ENCODE measurements at regions not wholly inside any gene's neighbourhood (a gene's known extent, or its start where the extent isn't known, plus 50 kb on each side); places are given as distances from the start of the nearest gene placed in this dataset.

DNA sequence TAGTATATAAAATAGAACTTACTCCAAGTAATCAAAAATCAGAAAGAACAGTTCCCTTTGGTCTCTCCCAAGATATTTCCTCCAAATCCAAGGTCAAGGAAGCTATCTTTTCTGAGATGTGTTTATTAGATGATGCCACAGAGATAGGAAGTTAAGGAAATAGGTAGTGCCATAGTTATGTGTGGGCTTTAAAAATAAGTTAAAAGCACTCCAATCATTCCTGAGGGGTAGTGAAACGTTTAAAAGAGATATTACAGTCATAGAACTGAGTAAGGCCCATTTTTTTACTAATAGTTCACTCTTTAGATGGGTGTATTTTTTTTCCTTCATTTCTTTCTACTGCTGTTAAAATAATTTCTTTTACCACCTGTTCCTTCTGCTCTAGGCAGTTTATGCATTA lies 1630.9 kb upstream of the SEL1L start:
- no peak overlapping the region for H3K4me2 ChIP-seq (ENCODE audit: low read length)
- no peaks in the 10 kb centered on the region for H3K79me1 ChIP-seq (ENCODE audit: low read length)
- H3K23ac ChIP-seq (ENCODE audit: low read length): no peak overlapping the region
- no peak overlapping the region for H3K9ac ChIP-seq (ENCODE audit: low read length)
- no peak overlapping the region for H2BK12ac ChIP-seq (ENCODE audit: low read length)
- no peaks in the 10 kb centered on the region for H3K27me3 ChIP-seq (ENCODE audit: insufficient read depth, low read length)
- no peak overlapping the region for H3K4me3 ChIP-seq (ENCODE audit: low read depth, low read length)
- no peaks in the 10 kb centered on the region for H3K9me3 ChIP-seq (ENCODE audit: insufficient read depth, low read depth, low read length)
- no peaks in the 10 kb centered on the region for H3K4me1 ChIP-seq (ENCODE audit: control insufficient read depth in 1 of 2, insufficient read depth in 2 of 2, low read length in 2 of 2)
- no peak overlapping the region for H4K91ac ChIP-seq (ENCODE audit: low read depth, low read length)
- H2AK5ac ChIP-seq (ENCODE audit: low read length): no peak overlapping the region
- no peak overlapping the region for H3K4ac ChIP-seq (ENCODE audit: low read depth, low read length)
- no peak overlapping the region for H4K12ac ChIP-seq (ENCODE audit: low read depth, low read length)
- DNase-seq: no peak
- no peak overlapping the region for H3K27ac ChIP-seq (ENCODE audit: low read depth, low read length)
- no peaks in the 10 kb centered on the region for H3K36me3 ChIP-seq (ENCODE audit: control insufficient read depth in 1 of 2, insufficient read depth in 2 of 2, low read length in 2 of 2)
- no CpG with 5 or more reads among the region's 1 CpG for WGBS (ENCODE audit: extremely low coverage, insufficient coverage, insufficient read length)
- no peak overlapping the region for H2BK5ac ChIP-seq (ENCODE audit: low read depth, low read length, poor library complexity)
- no peaks in the 10 kb centered on the region for H3K79me2 ChIP-seq (ENCODE audit: control insufficient read depth, insufficient read depth, low read length, poor library complexity)
- H3K18ac ChIP-seq (ENCODE audit: low read length): no peak overlapping the region
- H3K14ac ChIP-seq (ENCODE audit: low read length): no peak overlapping the region
- H2AFZ ChIP-seq (ENCODE audit: insufficient read depth, low read length, poor library complexity): no peak overlapping the region
- H4K8ac ChIP-seq (ENCODE audit: low read depth, low read length): no peak overlapping the region
- H2BK120ac ChIP-seq (ENCODE audit: insufficient read depth, low read length, poor library complexity): no peak overlapping the region

GRCh38 chr14:83170165-83170564 lies 1636.5 kb upstream of the SEL1L start:
- no peaks in the 10 kb centered on the region for H3K27me3 ChIP-seq (ENCODE audit: insufficient read depth, low read length)
- no peak overlapping the region for H3K27ac ChIP-seq (ENCODE audit: low read depth, low read length)
- no peak overlapping the region for H4K8ac ChIP-seq (ENCODE audit: low read depth, low read length)
- DNase-seq: no peak
- no peak overlapping the region for H3K4me2 ChIP-seq (ENCODE audit: low read length)
- H2BK120ac ChIP-seq (ENCODE audit: insufficient read depth, low read length, poor library complexity): no peak overlapping the region
- H2BK5ac ChIP-seq (ENCODE audit: low read depth, low read length, poor library complexity): no peak overlapping the region
- H2BK12ac ChIP-seq (ENCODE audit: low read length): no peak overlapping the region
- H3K18ac ChIP-seq (ENCODE audit: low read length): no peak overlapping the region
- H3K9me3 ChIP-seq (ENCODE audit: insufficient read depth, low read depth, low read length): no peaks in the 10 kb centered on the region
- H3K79me2 ChIP-seq (ENCODE audit: control insufficient read depth, insufficient read depth, low read length, poor library complexity): no peaks in the 10 kb centered on the region
- H3K4ac ChIP-seq (ENCODE audit: low read depth, low read length): no peak overlapping the region
- H3K4me3 ChIP-seq (ENCODE audit: low read depth, low read length): no peak overlapping the region
- no CpG with 5 or more reads among the region's 3 CpGs for WGBS (ENCODE audit: extremely low coverage, insufficient coverage, insufficient read length)
- H2AFZ ChIP-seq (ENCODE audit: insufficient read depth, low read length, poor library complexity): no peak overlapping the region
- H3K36me3 ChIP-seq (ENCODE audit: control insufficient read depth in 1 of 2, insufficient read depth in 2 of 2, low read length in 2 of 2): no peaks in the 10 kb centered on the region
- H3K9ac ChIP-seq (ENCODE audit: low read length): no peak overlapping the region
- H3K4me1 ChIP-seq (ENCODE audit: control insufficient read depth in 1 of 2, insufficient read depth in 2 of 2, low read length in 2 of 2): no peaks in the 10 kb centered on the region
- H4K12ac ChIP-seq (ENCODE audit: low read depth, low read length): no peak overlapping the region
- H3K23ac ChIP-seq (ENCODE audit: low read length): no peak overlapping the region
- no peak overlapping the region for H4K91ac ChIP-seq (ENCODE audit: low read depth, low read length)
- H3K14ac ChIP-seq (ENCODE audit: low read length): no peak overlapping the region
- H2AK5ac ChIP-seq (ENCODE audit: low read length): no peak overlapping the region
- H3K79me1 ChIP-seq (ENCODE audit: low read length): no peaks in the 10 kb centered on the region

GRCh38 chr14:83171761-83172160 lies 1638.1 kb upstream of the SEL1L start:
- H2BK12ac ChIP-seq (ENCODE audit: low read length): no peak overlapping the region
- H3K79me1 ChIP-seq (ENCODE audit: low read length): no peaks in the 10 kb centered on the region
- no peaks in the 10 kb centered on the region for H3K27me3 ChIP-seq (ENCODE audit: insufficient read depth, low read length)
- H3K14ac ChIP-seq (ENCODE audit: low read length): no peak overlapping the region
- H2AK5ac ChIP-seq (ENCODE audit: low read length): no peak overlapping the region
- H4K91ac ChIP-seq (ENCODE audit: low read depth, low read length): no peak overlapping the region
- H3K9ac ChIP-seq (ENCODE audit: low read length): no peak overlapping the region
- H2AFZ ChIP-seq (ENCODE audit: insufficient read depth, low read length, poor library complexity): no peak overlapping the region
- H3K4me1 ChIP-seq (ENCODE audit: control insufficient read depth in 1 of 2, insufficient read depth in 2 of 2, low read length in 2 of 2): no peaks in the 10 kb centered on the region
- no peak overlapping the region for H3K4ac ChIP-seq (ENCODE audit: low read depth, low read length)
- no peak overlapping the region for H3K4me3 ChIP-seq (ENCODE audit: low read depth, low read length)
- H3K23ac ChIP-seq (ENCODE audit: low read length): no peak overlapping the region
- no peak overlapping the region for H3K27ac ChIP-seq (ENCODE audit: low read depth, low read length)
- H3K9me3 ChIP-seq (ENCODE audit: insufficient read depth, low read depth, low read length): no peaks in the 10 kb centered on the region
- no peaks in the 10 kb centered on the region for H3K79me2 ChIP-seq (ENCODE audit: control insufficient read depth, insufficient read depth, low read length, poor library complexity)
- no peak overlapping the region for H2BK5ac ChIP-seq (ENCODE audit: low read depth, low read length, poor library complexity)
- WGBS (ENCODE audit: extremely low coverage, insufficient coverage, insufficient read length): no CpG with 5 or more reads among the region's 1 CpG
- no peak overlapping the region for H3K4me2 ChIP-seq (ENCODE audit: low read length)
- DNase-seq: no peak
- no peak overlapping the region for H4K8ac ChIP-seq (ENCODE audit: low read depth, low read length)
- H2BK120ac ChIP-seq (ENCODE audit: insufficient read depth, low read length, poor library complexity): no peak overlapping the region
- no peak overlapping the region for H4K12ac ChIP-seq (ENCODE audit: low read depth, low read length)
- H3K36me3 ChIP-seq (ENCODE audit: control insufficient read depth in 1 of 2, insufficient read depth in 2 of 2, low read length in 2 of 2): no peaks in the 10 kb centered on the region
- H3K18ac ChIP-seq (ENCODE audit: low read length): no peak overlapping the region

DNA sequence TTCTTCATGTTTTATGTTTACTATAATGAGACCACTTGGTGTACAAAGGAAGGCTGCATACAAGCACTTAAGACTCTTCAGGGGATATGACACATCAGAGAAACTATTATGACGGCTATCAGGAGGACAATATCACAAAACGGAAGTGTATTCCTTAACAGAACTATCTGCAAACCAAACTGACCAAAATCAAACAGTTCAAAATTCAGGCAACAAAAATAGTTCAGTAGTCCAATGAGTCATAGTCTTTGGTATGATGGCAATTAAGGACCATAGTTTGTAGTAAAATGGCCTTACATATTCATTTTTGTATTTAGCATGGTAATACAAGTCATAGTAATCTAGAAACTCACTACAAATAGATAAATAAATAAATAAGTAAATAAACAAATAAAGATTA lies 1638.7 kb upstream of the SEL1L start:
- Histone ChIP-seq H3K4me1 (ENCODE audit: control insufficient read depth in 1 of 2, insufficient read depth in 2 of 2, low read length in 2 of 2) (no peaks in the 10 kb centered on the region), H3K79me2 (ENCODE audit: control insufficient read depth, insufficient read depth, low read length, poor library complexity) (no peaks in the 10 kb centered on the region), H3K4me3 (ENCODE audit: low read depth, low read length) (no peak overlapping the region), H3K23ac (ENCODE audit: low read length) (no peak overlapping the region), H3K27ac (ENCODE audit: low read depth, low read length) (no peak overlapping the region), H3K14ac (ENCODE audit: low read length) (no peak overlapping the region), H4K91ac (ENCODE audit: low read depth, low read length) (no peak overlapping the region), H4K12ac (ENCODE audit: low read depth, low read length) (no peak overlapping the region), H2AK5ac (ENCODE audit: low read length) (no peak overlapping the region), H2BK12ac (ENCODE audit: low read length) (no peak overlapping the region), H3K79me1 (ENCODE audit: low read length) (no peaks in the 10 kb centered on the region), H2AFZ (ENCODE audit: insufficient read depth, low read length, poor library complexity) (no peak overlapping the region), H2BK120ac (ENCODE audit: insufficient read depth, low read length, poor library complexity) (no peak overlapping the region), H3K9ac (ENCODE audit: low read length) (no peak overlapping the region), H3K36me3 (ENCODE audit: control insufficient read depth in 1 of 2, insufficient read depth in 2 of 2, low read length in 2 of 2) (no peaks in the 10 kb centered on the region), H3K4me2 (ENCODE audit: low read length) (no peak overlapping the region), H3K27me3 (ENCODE audit: insufficient read depth, low read length) (no peaks in the 10 kb centered on the region), H3K4ac (ENCODE audit: low read depth, low read length) (no peak overlapping the region), H2BK5ac (ENCODE audit: low read depth, low read length, poor library complexity) (no peak overlapping the region), H3K18ac (ENCODE audit: low read length) (no peak overlapping the region), H4K8ac (ENCODE audit: low read depth, low read length) (no peak overlapping the region), H3K9me3 (ENCODE audit: insufficient read depth, low read depth, low read length) (no peaks in the 10 kb centered on the region)
- DNase-seq: no peak
- WGBS (ENCODE audit: extremely low coverage, insufficient coverage, insufficient read length): no CpG with 5 or more reads among the region's 2 CpGs

DNA sequence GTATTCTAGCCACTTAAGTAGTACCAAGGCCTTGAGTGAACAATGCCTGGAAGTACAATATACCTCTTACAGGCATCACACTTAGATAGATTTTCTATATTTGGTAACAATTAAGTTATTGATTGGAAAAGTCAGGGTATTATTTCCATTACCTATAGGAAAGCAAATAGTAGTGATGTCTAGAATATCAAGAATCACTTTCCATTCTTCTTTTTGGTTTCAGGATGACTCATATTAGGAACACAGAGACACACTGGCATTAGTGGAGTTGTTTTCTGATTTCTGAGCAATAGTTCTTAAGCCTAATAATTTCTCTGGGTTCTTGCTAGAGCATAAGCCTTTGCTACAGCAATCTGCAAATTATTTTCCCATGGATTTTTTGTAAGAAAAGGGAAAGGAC lies 1640.0 kb upstream of the SEL1L start:
- Histone ChIP-seq H3K36me3 (ENCODE audit: control insufficient read depth in 1 of 2, insufficient read depth in 2 of 2, low read length in 2 of 2) (no peaks in the 10 kb centered on the region), H3K23ac (ENCODE audit: low read length) (no peak overlapping the region), H2BK12ac (ENCODE audit: low read length) (no peak overlapping the region), H4K91ac (ENCODE audit: low read depth, low read length) (no peak overlapping the region), H4K12ac (ENCODE audit: low read depth, low read length) (no peak overlapping the region), H3K27ac (ENCODE audit: low read depth, low read length) (no peak overlapping the region), H3K27me3 (ENCODE audit: insufficient read depth, low read length) (no peaks in the 10 kb centered on the region), H3K4me2 (ENCODE audit: low read length) (no peak overlapping the region), H3K9ac (ENCODE audit: low read length) (no peak overlapping the region), H3K4ac (ENCODE audit: low read depth, low read length) (no peak overlapping the region), H3K4me3 (ENCODE audit: low read depth, low read length) (no peak overlapping the region), H3K79me2 (ENCODE audit: control insufficient read depth, insufficient read depth, low read length, poor library complexity) (no peaks in the 10 kb centered on the region), H3K18ac (ENCODE audit: low read length) (no peak overlapping the region), H3K79me1 (ENCODE audit: low read length) (no peaks in the 10 kb centered on the region), H2AFZ (ENCODE audit: insufficient read depth, low read length, poor library complexity) (no peak overlapping the region), H3K4me1 (ENCODE audit: control insufficient read depth in 1 of 2, insufficient read depth in 2 of 2, low read length in 2 of 2) (no peaks in the 10 kb centered on the region), H2BK120ac (ENCODE audit: insufficient read depth, low read length, poor library complexity) (no peak overlapping the region), H2BK5ac (ENCODE audit: low read depth, low read length, poor library complexity) (no peak overlapping the region), H4K8ac (ENCODE audit: low read depth, low read length) (no peak overlapping the region), H2AK5ac (ENCODE audit: low read length) (no peak overlapping the region), H3K14ac (ENCODE audit: low read length) (no peak overlapping the region), H3K9me3 (ENCODE audit: insufficient read depth, low read depth, low read length) (no peaks in the 10 kb centered on the region)
- no peak for DNase-seq
